ENCODE measurements at regions not wholly inside any gene's neighbourhood (a gene's known extent, or its start where the extent isn't known, plus 50 kb on each side); places are given as distances from the start of the nearest gene placed in this dataset.

GRCh38 chr20:11235058-11235457 is 561.3 kb upstream of the JAG1 start:
- Histone ChIP-seq H3K27ac (no peak overlapping the region), H3K36me3 (no peaks in the 10 kb centered on the region), H3K4me3 (no peak overlapping the region), H3K4me1 (no peaks in the 10 kb centered on the region), H3K9me3 (no peaks in the 10 kb centered on the region), H3K27me3 (no peaks in the 10 kb centered on the region)
- DNase-seq = no peak
- ATAC-seq = no peak
- intact Hi-C loops (cut with DNase I) = no loop called here
- TF ChIP-seq, protein P1, sequence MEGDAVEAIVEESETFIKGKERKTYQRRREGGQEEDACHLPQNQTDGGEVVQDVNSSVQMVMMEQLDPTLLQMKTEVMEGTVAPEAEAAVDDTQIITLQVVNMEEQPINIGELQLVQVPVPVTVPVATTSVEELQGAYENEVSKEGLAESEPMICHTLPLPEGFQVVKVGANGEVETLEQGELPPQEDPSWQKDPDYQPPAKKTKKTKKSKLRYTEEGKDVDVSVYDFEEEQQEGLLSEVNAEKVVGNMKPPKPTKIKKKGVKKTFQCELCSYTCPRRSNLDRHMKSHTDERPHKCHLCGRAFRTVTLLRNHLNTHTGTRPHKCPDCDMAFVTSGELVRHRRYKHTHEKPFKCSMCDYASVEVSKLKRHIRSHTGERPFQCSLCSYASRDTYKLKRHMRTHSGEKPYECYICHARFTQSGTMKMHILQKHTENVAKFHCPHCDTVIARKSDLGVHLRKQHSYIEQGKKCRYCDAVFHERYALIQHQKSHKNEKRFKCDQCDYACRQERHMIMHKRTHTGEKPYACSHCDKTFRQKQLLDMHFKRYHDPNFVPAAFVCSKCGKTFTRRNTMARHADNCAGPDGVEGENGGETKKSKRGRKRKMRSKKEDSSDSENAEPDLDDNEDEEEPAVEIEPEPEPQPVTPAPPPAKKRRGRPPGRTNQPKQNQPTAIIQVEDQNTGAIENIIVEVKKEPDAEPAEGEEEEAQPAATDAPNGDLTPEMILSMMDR (IDR thresholded peaks at IDR 0.05) = no peak

- ATAC-seq (no peak), DNase-seq (no peak)
- Histone ChIP-seq H3K27me3 (no peaks in the 10 kb centered on the region), H3K4me1 (no peaks in the 10 kb centered on the region), H3K4me3 (no peak overlapping the region), H3K9me3 (no peaks in the 10 kb centered on the region), H3K36me3 (no peaks in the 10 kb centered on the region), H3K27ac (no peak overlapping the region)
- intact Hi-C loops (cut with DNase I) = no loop called here
- TF ChIP-seq, protein P1 (IDR thresholded peaks at IDR 0.05) = no peak
Observed at GRCh38 chr20:11242320-11242719, 568.5 kb upstream of the JAG1 start.

DNA sequence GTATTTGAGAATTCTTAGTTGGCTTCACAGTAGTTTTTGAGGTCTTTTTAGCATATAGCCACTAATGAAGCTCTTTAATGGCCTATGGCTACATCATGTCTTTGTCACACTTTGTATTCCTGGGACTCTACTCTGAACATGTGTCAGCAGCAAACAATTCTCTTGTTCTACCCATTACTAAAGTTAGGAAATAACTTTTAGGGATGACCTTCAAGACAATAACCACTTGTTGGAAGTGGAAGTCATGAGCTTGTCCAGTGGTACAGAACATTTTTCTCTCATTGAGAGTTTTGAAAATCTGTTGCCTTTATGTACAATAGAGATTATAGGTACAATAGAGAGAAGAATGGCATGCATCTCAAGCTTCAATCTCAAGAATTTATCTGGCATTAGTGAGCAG is 571.6 kb upstream of the JAG1 start:
- DNase-seq (no peak), ATAC-seq (no peak)
- no peak overlapping the region for H3K27ac ChIP-seq
- H3K27me3 ChIP-seq = peaks cover 0 to 4% of the 10 kb centered on the region in 2 donors
- H3K9me3 ChIP-seq = no peaks in the 10 kb centered on the region
- H3K4me3 ChIP-seq = no peak overlapping the region
- no peaks in the 10 kb centered on the region for H3K36me3 ChIP-seq
- peaks cover 0 to 2% of the 10 kb centered on the region in 2 donors for H3K4me1 ChIP-seq
- TF ChIP-seq, protein P1 (IDR thresholded peaks at IDR 0.05) = no peak
- intact Hi-C loops (cut with DNase I) = no loop called here

DNA sequence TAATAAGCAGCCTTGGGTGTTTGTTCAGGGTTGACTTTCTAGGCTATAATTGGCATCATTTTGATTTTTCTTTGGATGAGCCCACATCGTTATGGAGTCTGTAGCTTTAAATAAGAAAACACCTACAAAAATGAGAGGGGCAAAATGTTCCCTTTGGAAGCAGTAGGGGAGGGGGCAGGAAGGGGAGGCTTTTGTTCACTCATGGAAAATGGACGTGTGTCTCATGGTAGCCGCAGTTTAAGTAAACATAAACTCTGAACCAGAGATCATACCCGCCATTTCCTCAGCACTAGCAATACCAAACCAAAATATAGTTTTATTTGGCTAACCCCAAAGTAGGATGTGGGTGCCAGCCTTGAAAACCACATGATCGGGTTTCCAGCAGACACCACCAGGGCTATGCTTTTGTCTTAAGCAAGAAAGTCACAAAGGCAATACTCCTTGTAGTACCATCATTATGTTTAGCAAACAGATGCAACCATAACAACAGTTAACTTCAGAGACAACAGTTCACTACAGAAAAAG is 572.5 kb upstream of the JAG1 start:
- H3K27me3 ChIP-seq = peaks cover 0 to 4% of the 10 kb centered on the region in 2 donors
- intact Hi-C loops (cut with DNase I) = no loop called here

GRCh38 chr20:11247046-11248010 is 573.5 kb upstream of the JAG1 start:
- ATAC-seq (no peak), DNase-seq (no peak)
- Histone ChIP-seq H3K4me1 (peaks cover 0 to 2% of the 10 kb centered on the region in 2 donors), H3K4me3 (no peak overlapping the region), H3K27me3 (peaks cover 0 to 4% of the 10 kb centered on the region in 2 donors), H3K9me3 (no peaks in the 10 kb centered on the region), H3K36me3 (no peaks in the 10 kb centered on the region), H3K27ac (no peak overlapping the region)
- intact Hi-C loops (cut with DNase I) = no loop called here
- TF ChIP-seq, protein P1 (IDR thresholded peaks at IDR 0.05) = no peak

More for the DNA sequence above, 572.5 kb upstream of the JAG1 start:
- Histone ChIP-seq H3K4me3 (no peak overlapping the region), H3K36me3 (no peaks in the 10 kb centered on the region), H3K9me3 (no peaks in the 10 kb centered on the region), H3K27ac (no peak overlapping the region), H3K4me1 (peaks cover 0 to 2% of the 10 kb centered on the region in 2 donors)
- TF ChIP-seq, protein P1 (IDR thresholded peaks at IDR 0.05) = no peak
- DNase-seq (no peak), ATAC-seq (no peak)
